RWPE1 (cell line): ENCODE measurements at regions not wholly inside any gene's neighbourhood (a gene's known extent, or its start where the extent isn't known, plus 50 kb on each side); places are given as distances from the start of the nearest gene placed in this dataset.

Source experiments
- CTCF ChIA-PET: fragments of 350-600 bp; sonication (Branson Sonifier 250); formaldehyde crosslinking; extraction: SDS; loops from one replicate; lab custom pipeline; 2021; lab: Yijun Ruan, JAX
- POLR2A ChIA-PET: fragments of 400-600 bp; formaldehyde crosslinking; extraction: SDS; loops from one replicate; lab custom pipeline; 2020; ENCODE audit warnings: antibody characterized with exemption; ENCODE audit not compliant: low non-redundant PET; lab: Yijun Ruan, JAX
- DNase-seq: peaks from one replicate; pipeline ENCODE4 v3.0.0; 2012; ENCODE audit warnings: low spot score
- H3K27ac ChIP-seq: fragments of 450-650 bp; 2 replicates; pipeline ENCODE4 v1.5.1; 2017
- CTCF ChIP-seq: fragments of 450-650 bp; conservative IDR thresholded peaks from 2 replicates; pipeline ENCODE4 v1.5.1; 2017; ENCODE audit warnings: low read depth, mild to moderate bottlenecking

GRCh38 chr12:77253321-77253720 is 188.0 kb upstream of the E2F7 start:
- DNase-seq: no peak
- TF ChIP-seq CTCF: no peak
- POLR2A ChIA-PET: no interaction called here
- CTCF ChIA-PET: interaction anchor here (0.7 kb wide), 1 partner anchor 42 kb away, joined by 3 read pairs; no protein-coding TSS in a partner anchor
- no peak overlapping the region for H3K27ac ChIP-seq

- ChIA-PET CTCF (no interaction called here), POLR2A (no interaction called here)
- no peak overlapping the region for H3K27ac ChIP-seq
- DNase-seq: no peak
- TF ChIP-seq CTCF: no peak
Observed at GRCh38 chr12:77251799-77252198, 186.4 kb upstream of the E2F7 start.

GRCh38 chr12:77249892-77250291 is 184.5 kb upstream of the E2F7 start:
- no peak overlapping the region for H3K27ac ChIP-seq
- ChIA-PET CTCF (no interaction called here), POLR2A (no interaction called here)
- TF ChIP-seq CTCF: no peak
- no peak for DNase-seq

GRCh38 chr12:77248036-77248435 is 182.7 kb upstream of the E2F7 start:
- ChIA-PET POLR2A (no interaction called here), CTCF (interaction anchor here (0.9 kb wide), 1 partner anchor 9 kb away, joined by 3 read pairs; no protein-coding TSS in a partner anchor)
- H3K27ac ChIP-seq: no peak overlapping the region
- TF ChIP-seq CTCF: no peak
- no peak for DNase-seq

GRCh38 chr12:77247542-77247941 is 182.2 kb upstream of the E2F7 start:
- CTCF ChIA-PET: interaction anchor here (0.9 kb wide), 1 partner anchor 9 kb away, joined by 3 read pairs; no protein-coding TSS in a partner anchor
- no peak for DNase-seq
- no peak overlapping the region for H3K27ac ChIP-seq
- no peak for TF ChIP-seq CTCF
- POLR2A ChIA-PET: no interaction called here

- DNase-seq: no peak
- POLR2A ChIA-PET: no interaction called here
- CTCF ChIA-PET: interaction anchor here (0.6 kb wide), 1 partner anchor 137 kb away, joined by 4 read pairs; no protein-coding TSS in a partner anchor
- H3K27ac ChIP-seq: no peak overlapping the region
- no peak for TF ChIP-seq CTCF
Observed at GRCh38 chr12:77243345-77243744, 178.0 kb upstream of the E2F7 start.
